ENCODE measurements at regions not wholly inside any gene's neighbourhood (a gene's known extent, or its start where the extent isn't known, plus 50 kb on each side); places are given as distances from the start of the nearest gene placed in this dataset.
"Not testable (repeated sequence)": the region's sequence is repeated elsewhere in the genome, so short reads cannot be mapped to it uniquely, and the experiment has no call there.

GRCh38 chr12:131632652-131633023, 78.3 kb upstream of the SFSWAP start:
- H3K4me1 ChIP-seq (ENCODE audit: control insufficient read depth, insufficient read depth, low read length); H3K9ac ChIP-seq (ENCODE audit: low read length in 2 of 2); H3K4me3 ChIP-seq (ENCODE audit: low read length in 2 of 2); H3K36me3 ChIP-seq (ENCODE audit: control insufficient read depth in 2 of 2, insufficient read depth in 2 of 2, low read length in 2 of 2); H3K9me3 ChIP-seq (ENCODE audit: control insufficient read depth in 2 of 2, low read length in 2 of 2); H3K27ac ChIP-seq (ENCODE audit: low read length): not testable (repeated sequence)
- H3K27me3 ChIP-seq (ENCODE audit: control insufficient read depth in 1 of 2, insufficient read depth in 2 of 2, low read length in 2 of 2), result peaks cover 15 to 21% of the 10 kb centered on the region in 2 donors

DNA sequence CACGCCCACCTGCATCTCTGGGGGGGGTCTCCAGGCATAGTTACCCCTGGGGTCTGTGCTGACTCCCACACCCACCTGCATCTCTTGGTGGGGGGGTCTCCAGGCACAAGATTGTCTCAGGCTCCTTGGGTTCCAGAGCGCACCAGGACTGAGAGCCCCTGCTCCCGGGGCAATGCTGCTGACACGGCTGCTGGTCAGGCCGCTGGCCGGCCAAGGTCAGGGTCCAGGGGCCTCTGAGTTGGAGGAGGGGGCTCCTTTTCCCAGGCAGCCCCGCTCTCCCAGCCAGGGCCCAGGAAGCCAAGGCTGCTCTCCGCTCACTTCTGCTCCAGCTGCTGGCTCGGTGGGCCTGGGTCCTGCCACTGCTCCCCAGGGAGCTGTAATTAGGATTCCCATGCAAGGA, 77.3 kb upstream of the SFSWAP start:
- H3K27ac ChIP-seq (ENCODE audit: low read length); H3K36me3 ChIP-seq (ENCODE audit: control insufficient read depth in 2 of 2, insufficient read depth in 2 of 2, low read length in 2 of 2); H3K9ac ChIP-seq (ENCODE audit: low read length in 2 of 2); H3K4me3 ChIP-seq (ENCODE audit: low read length in 2 of 2); H3K9me3 ChIP-seq (ENCODE audit: control insufficient read depth in 2 of 2, low read length in 2 of 2); H3K4me1 ChIP-seq (ENCODE audit: control insufficient read depth, insufficient read depth, low read length): not testable (repeated sequence)
- peaks cover 14 to 19% of the 10 kb centered on the region in 2 donors for H3K27me3 ChIP-seq (ENCODE audit: control insufficient read depth in 1 of 2, insufficient read depth in 2 of 2, low read length in 2 of 2)

GRCh38 chr12:131634037-131634436, 76.9 kb upstream of the SFSWAP start:
- peaks cover 12 to 16% of the 10 kb centered on the region in 2 donors for H3K27me3 ChIP-seq (ENCODE audit: control insufficient read depth in 1 of 2, insufficient read depth in 2 of 2, low read length in 2 of 2)
- no peak overlapping the region for H3K4me3 ChIP-seq (ENCODE audit: low read length in 2 of 2)
- no peak overlapping the region for H3K9ac ChIP-seq (ENCODE audit: low read length in 2 of 2)
- H3K9me3 ChIP-seq (ENCODE audit: control insufficient read depth in 2 of 2, low read length in 2 of 2), result no peaks in the 10 kb centered on the region
- no peaks in the 10 kb centered on the region for H3K36me3 ChIP-seq (ENCODE audit: control insufficient read depth in 2 of 2, insufficient read depth in 2 of 2, low read length in 2 of 2)
- no peaks in the 10 kb centered on the region for H3K4me1 ChIP-seq (ENCODE audit: control insufficient read depth, insufficient read depth, low read length)
- no peak overlapping the region for H3K27ac ChIP-seq (ENCODE audit: low read length)

DNA sequence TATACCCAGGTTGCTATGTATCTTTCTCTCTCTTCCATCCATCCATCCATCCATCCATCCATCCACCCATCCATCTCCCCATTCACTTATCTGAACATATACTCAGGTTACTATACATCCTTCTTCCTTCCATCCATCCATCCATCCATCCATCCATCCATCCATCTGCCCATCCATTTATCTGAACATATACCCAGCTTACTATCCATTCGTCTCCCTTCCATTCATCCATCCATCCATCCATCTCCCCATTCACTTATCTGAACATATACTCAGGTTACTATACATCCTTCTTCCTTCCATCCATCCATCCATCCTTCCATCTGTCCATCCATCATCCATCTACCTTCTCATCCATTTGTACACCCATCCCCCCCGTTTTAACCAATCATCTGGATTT, 75.9 kb upstream of the SFSWAP start:
- H3K4me3 ChIP-seq (ENCODE audit: low read length in 2 of 2); H3K4me1 ChIP-seq (ENCODE audit: control insufficient read depth, insufficient read depth, low read length); H3K36me3 ChIP-seq (ENCODE audit: control insufficient read depth in 2 of 2, insufficient read depth in 2 of 2, low read length in 2 of 2); H3K9ac ChIP-seq (ENCODE audit: low read length in 2 of 2); H3K27ac ChIP-seq (ENCODE audit: low read length); H3K9me3 ChIP-seq (ENCODE audit: control insufficient read depth in 2 of 2, low read length in 2 of 2): not testable (repeated sequence)
- peaks cover 14 to 19% of the 10 kb centered on the region in 2 donors for H3K27me3 ChIP-seq (ENCODE audit: control insufficient read depth in 1 of 2, insufficient read depth in 2 of 2, low read length in 2 of 2)

DNA sequence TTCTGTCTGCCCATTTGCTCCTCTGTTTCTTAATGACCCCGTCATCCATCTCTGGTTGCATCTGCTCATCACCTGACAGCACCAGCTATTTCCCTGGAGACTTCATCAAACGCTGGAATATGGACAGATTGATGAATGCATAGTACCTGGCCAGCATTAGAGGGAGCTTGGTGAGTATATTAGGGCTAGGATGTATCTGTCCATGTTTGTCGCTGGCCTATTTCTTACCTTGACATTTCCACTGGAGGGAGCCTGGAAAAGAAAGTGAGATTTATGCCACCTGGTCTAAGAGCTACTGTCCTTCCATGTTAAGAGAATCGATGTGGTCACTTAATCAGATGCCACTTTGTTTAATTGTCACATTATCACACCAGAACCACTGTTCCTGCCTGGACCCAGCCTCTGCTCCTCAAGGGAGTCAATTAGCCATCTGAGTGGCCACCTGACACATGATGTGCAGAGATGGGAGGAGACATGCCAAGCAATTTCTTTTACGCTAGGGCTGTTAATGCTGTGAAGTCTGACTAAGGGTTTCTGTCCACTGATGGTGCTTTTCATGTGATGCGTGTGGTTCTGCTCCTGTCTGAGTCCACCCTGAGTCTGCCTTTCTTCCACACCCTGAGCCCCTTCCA, 75.3 kb upstream of the SFSWAP start:
- no peak overlapping the region for H3K27ac ChIP-seq (ENCODE audit: low read length)
- no peaks in the 10 kb centered on the region for H3K36me3 ChIP-seq (ENCODE audit: control insufficient read depth in 2 of 2, insufficient read depth in 2 of 2, low read length in 2 of 2)
- H3K9ac ChIP-seq (ENCODE audit: low read length in 2 of 2), result no peak overlapping the region
- H3K4me1 ChIP-seq (ENCODE audit: control insufficient read depth, insufficient read depth, low read length), result no peaks in the 10 kb centered on the region
- peaks cover 14 to 19% of the 10 kb centered on the region in 2 donors for H3K27me3 ChIP-seq (ENCODE audit: control insufficient read depth in 1 of 2, insufficient read depth in 2 of 2, low read length in 2 of 2)
- no peak overlapping the region for H3K4me3 ChIP-seq (ENCODE audit: low read length in 2 of 2)
- H3K9me3 ChIP-seq (ENCODE audit: control insufficient read depth in 2 of 2, low read length in 2 of 2), result no peaks in the 10 kb centered on the region

GRCh38 chr12:131636266-131636665, 74.6 kb upstream of the SFSWAP start:
- Histone ChIP-seq H3K27me3 (ENCODE audit: control insufficient read depth in 1 of 2, insufficient read depth in 2 of 2, low read length in 2 of 2) (peaks cover 11 to 19% of the 10 kb centered on the region in 2 donors), H3K27ac (ENCODE audit: low read length) (no peak overlapping the region), H3K4me3 (ENCODE audit: low read length in 2 of 2) (no peak overlapping the region), H3K9me3 (ENCODE audit: control insufficient read depth in 2 of 2, low read length in 2 of 2) (no peaks in the 10 kb centered on the region), H3K4me1 (ENCODE audit: control insufficient read depth, insufficient read depth, low read length) (no peaks in the 10 kb centered on the region), H3K36me3 (ENCODE audit: control insufficient read depth in 2 of 2, insufficient read depth in 2 of 2, low read length in 2 of 2) (no peaks in the 10 kb centered on the region), H3K9ac (ENCODE audit: low read length in 2 of 2) (no peak overlapping the region)

DNA sequence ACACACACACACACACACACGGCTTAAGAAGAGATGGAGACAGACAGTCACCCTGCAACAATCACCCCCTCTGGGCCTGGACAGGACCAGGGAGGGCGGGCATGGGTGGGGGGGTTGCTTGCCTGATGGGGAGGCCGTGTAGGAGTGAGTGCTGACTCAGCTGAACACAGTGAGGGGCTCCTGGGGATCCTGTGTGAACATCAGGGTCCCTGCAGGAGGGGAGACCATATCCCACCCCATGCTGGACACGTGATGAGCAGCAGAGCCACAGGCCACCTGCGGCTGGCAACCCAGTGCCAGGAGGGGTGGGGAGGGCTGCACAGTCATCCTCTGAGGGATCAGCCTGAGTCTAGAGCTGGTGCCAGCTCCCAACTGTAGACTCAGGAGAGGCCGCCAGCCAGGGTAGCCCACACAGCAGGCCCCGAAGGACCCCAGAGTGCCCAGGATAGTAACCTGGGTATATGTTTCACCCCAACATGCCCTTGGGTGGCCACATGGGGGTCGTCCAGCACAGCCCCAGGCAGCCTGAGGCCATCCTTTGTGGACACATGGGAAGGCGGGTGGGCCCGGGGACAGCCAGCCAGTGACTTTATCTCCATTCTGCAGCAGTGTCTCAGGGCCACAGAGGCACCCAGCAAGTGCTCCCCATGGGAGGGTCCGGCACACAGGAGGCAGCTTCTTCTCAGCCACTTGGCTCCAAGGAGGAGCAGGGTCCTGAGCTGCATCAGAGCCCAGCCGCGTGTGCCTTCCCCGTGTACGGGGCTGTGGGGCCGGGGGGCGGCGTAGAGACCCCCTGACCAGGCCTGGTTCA, 73.7 kb upstream of the SFSWAP start:
- peaks cover 11 to 19% of the 10 kb centered on the region in 2 donors for H3K27me3 ChIP-seq (ENCODE audit: control insufficient read depth in 1 of 2, insufficient read depth in 2 of 2, low read length in 2 of 2)
- no peaks in the 10 kb centered on the region for H3K36me3 ChIP-seq (ENCODE audit: control insufficient read depth in 2 of 2, insufficient read depth in 2 of 2, low read length in 2 of 2)
- H3K27ac ChIP-seq (ENCODE audit: low read length), result no peak overlapping the region
- no peak overlapping the region for H3K9ac ChIP-seq (ENCODE audit: low read length in 2 of 2)
- no peaks in the 10 kb centered on the region for H3K4me1 ChIP-seq (ENCODE audit: control insufficient read depth, insufficient read depth, low read length)
- no peak overlapping the region for H3K4me3 ChIP-seq (ENCODE audit: low read length in 2 of 2)
- H3K9me3 ChIP-seq (ENCODE audit: control insufficient read depth in 2 of 2, low read length in 2 of 2), result no peaks in the 10 kb centered on the region

DNA sequence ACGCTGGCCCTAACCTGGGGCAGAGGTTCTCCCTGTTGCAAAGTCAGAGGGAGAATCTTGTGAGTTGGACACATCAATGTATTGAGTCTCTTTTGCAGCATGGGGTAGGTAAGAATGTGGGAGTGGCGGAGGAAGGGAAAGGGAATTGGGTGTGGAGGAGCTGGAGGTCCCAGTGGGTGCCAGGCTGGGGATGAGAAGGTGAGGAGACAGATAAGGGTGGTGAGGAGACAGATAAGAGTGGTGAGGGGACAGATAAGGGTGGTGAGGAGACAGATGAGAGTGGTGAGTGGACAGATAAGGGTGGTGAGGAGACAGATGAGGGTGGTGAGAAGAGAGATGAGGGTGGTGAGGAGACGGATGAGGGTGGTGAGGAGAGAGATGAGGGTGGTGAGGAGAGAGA, 72.9 kb upstream of the SFSWAP start:
- Histone ChIP-seq H3K27me3 (ENCODE audit: control insufficient read depth in 1 of 2, insufficient read depth in 2 of 2, low read length in 2 of 2) (peaks cover 11 to 19% of the 10 kb centered on the region in 2 donors), H3K4me1 (ENCODE audit: control insufficient read depth, insufficient read depth, low read length) (no peaks in the 10 kb centered on the region), H3K27ac (ENCODE audit: low read length) (no peak overlapping the region), H3K4me3 (ENCODE audit: low read length in 2 of 2) (no peak overlapping the region), H3K9me3 (ENCODE audit: control insufficient read depth in 2 of 2, low read length in 2 of 2) (no peaks in the 10 kb centered on the region), H3K9ac (ENCODE audit: low read length in 2 of 2) (no peak overlapping the region), H3K36me3 (ENCODE audit: control insufficient read depth in 2 of 2, insufficient read depth in 2 of 2, low read length in 2 of 2) (no peaks in the 10 kb centered on the region)

DNA sequence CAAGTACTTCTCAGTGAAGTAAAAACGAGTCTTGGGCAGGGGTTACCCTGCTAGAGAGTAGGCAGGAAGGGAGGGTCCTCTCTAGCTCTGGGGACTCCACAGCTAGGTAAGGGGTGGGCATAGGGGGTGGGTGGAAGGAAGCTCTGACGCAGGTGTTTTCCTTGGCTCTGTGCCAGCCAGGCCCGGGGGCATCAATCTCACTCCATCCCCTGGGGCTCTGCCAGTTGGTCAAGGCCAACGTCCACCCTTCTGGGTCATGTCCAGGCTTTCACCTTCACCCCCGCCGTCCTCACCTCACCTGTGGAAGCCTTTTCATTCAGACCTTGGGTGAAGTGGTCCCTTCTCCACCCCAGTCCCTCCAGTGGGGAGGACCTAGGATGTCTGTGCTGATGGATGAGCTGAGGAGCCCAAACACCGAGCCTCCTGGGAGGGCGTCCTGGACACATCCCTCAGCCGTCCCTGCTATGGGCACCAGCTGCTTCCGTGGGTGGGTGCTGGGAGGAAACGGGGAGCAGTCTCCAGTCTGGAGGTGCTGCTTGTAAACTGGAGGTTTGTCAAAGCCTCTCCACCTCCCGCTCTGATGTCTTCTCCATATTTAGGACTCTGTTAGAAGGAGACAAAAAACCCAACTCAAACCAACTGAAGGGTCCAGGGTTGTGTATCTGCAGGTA, 71.5 kb upstream of the SFSWAP start:
- no peaks in the 10 kb centered on the region for H3K4me1 ChIP-seq (ENCODE audit: control insufficient read depth, insufficient read depth, low read length)
- H3K27me3 ChIP-seq (ENCODE audit: control insufficient read depth in 1 of 2, insufficient read depth in 2 of 2, low read length in 2 of 2), result peaks cover 11 to 19% of the 10 kb centered on the region in 2 donors
- H3K4me3 ChIP-seq (ENCODE audit: low read length in 2 of 2), result no peak overlapping the region
- H3K36me3 ChIP-seq (ENCODE audit: control insufficient read depth in 2 of 2, insufficient read depth in 2 of 2, low read length in 2 of 2), result no peaks in the 10 kb centered on the region
- H3K27ac ChIP-seq (ENCODE audit: low read length), result no peak overlapping the region
- H3K9me3 ChIP-seq (ENCODE audit: control insufficient read depth in 2 of 2, low read length in 2 of 2), result no peaks in the 10 kb centered on the region
- H3K9ac ChIP-seq (ENCODE audit: low read length in 2 of 2), result no peak overlapping the region

GRCh38 chr12:131640525-131640924, 70.4 kb upstream of the SFSWAP start:
- H3K36me3 ChIP-seq (ENCODE audit: control insufficient read depth in 2 of 2, insufficient read depth in 2 of 2, low read length in 2 of 2), result no peaks in the 10 kb centered on the region
- H3K9me3 ChIP-seq (ENCODE audit: control insufficient read depth in 2 of 2, low read length in 2 of 2), result no peaks in the 10 kb centered on the region
- H3K4me1 ChIP-seq (ENCODE audit: control insufficient read depth, insufficient read depth, low read length), result no peaks in the 10 kb centered on the region
- peaks cover 8 to 16% of the 10 kb centered on the region in 2 donors for H3K27me3 ChIP-seq (ENCODE audit: control insufficient read depth in 1 of 2, insufficient read depth in 2 of 2, low read length in 2 of 2)
- no peak overlapping the region for H3K9ac ChIP-seq (ENCODE audit: low read length in 2 of 2)
- no peak overlapping the region for H3K27ac ChIP-seq (ENCODE audit: low read length)
- no peak overlapping the region for H3K4me3 ChIP-seq (ENCODE audit: low read length in 2 of 2)

DNA sequence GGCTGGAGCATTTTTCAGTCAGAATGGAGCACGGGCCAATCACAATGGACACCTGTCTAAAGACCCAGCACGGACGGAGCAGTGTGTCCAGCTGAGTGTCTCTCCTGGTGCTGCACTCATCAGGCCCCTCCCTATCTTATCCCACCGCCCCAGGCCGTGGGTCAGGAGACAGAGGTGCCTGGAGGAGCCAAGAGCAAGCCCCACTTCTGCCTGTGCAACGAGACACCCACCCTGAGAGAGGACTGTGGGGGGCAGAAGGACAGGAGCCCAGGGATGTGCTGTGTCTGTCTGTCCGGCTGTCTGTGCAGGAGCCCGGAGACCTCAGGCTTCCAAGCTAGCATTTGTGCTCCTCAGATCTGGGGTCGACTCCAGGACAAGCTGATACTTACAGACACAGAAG, 69.6 kb upstream of the SFSWAP start:
- no peaks in the 10 kb centered on the region for H3K36me3 ChIP-seq (ENCODE audit: control insufficient read depth in 2 of 2, insufficient read depth in 2 of 2, low read length in 2 of 2)
- H3K27me3 ChIP-seq (ENCODE audit: control insufficient read depth in 1 of 2, insufficient read depth in 2 of 2, low read length in 2 of 2), result peaks cover 7 to 12% of the 10 kb centered on the region in 2 donors
- H3K4me1 ChIP-seq (ENCODE audit: control insufficient read depth, insufficient read depth, low read length), result no peaks in the 10 kb centered on the region
- no peaks in the 10 kb centered on the region for H3K9me3 ChIP-seq (ENCODE audit: control insufficient read depth in 2 of 2, low read length in 2 of 2)
- H3K9ac ChIP-seq (ENCODE audit: low read length in 2 of 2), result no peak overlapping the region
- H3K27ac ChIP-seq (ENCODE audit: low read length), result no peak overlapping the region
- no peak overlapping the region for H3K4me3 ChIP-seq (ENCODE audit: low read length in 2 of 2)

All from stomach smooth muscle (tissue), 2 donors.